HG03103 (cell line): ENCODE measurements at regions not wholly inside any gene's neighbourhood (a gene's known extent, or its start where the extent isn't known, plus 50 kb on each side); places are given as distances from the start of the nearest gene placed in this dataset.
"Not testable (repeated sequence)": the region's sequence is repeated elsewhere in the genome, so short reads cannot be mapped to it uniquely, and the experiment has no call there.

ENCODE experiments used
- ATAC-seq: cut with Tn5 transposase; IDR thresholded peaks from one replicate; pipeline ENCODE4 v1.9.1; 2021; ENCODE audit warnings: low read depth; ENCODE audit not compliant: unreplicated experiment

- ATAC-seq = no peak
Observed at GRCh38 chr6:19892260-19892659, 55.1 kb downstream of the ID4 start.

GRCh38 chr6:19895866-19896692 is 58.9 kb downstream of the ID4 start:
- no peak for ATAC-seq

GRCh38 chr6:19896693-19897010 is 59.5 kb downstream of the ID4 start:
- ATAC-seq = no peak

GRCh38 chr6:19898141-19898740 is 61.1 kb downstream of the ID4 start:
- no peak for ATAC-seq

GRCh38 chr6:19902201-19902600 is 65.0 kb downstream of the ID4 start:
- no peak for ATAC-seq

- not testable (repeated sequence) for ATAC-seq
Observed at GRCh38 chr6:19904408-19904807, 67.2 kb downstream of the ID4 start.

GRCh38 chr6:19905584-19905983 is 68.4 kb downstream of the ID4 start:
- ATAC-seq = no peak

- no peak for ATAC-seq
Observed at GRCh38 chr6:19906171-19906570, 69.0 kb downstream of the ID4 start.

- ATAC-seq = no peak
Observed at GRCh38 chr6:19911223-19911622, 74.1 kb downstream of the ID4 start.

GRCh38 chr6:19918436-19918835 is 81.3 kb downstream of the ID4 start:
- no peak for ATAC-seq

GRCh38 chr6:19921786-19922185 is 84.6 kb downstream of the ID4 start:
- ATAC-seq = no peak

- ATAC-seq = no peak
Observed at GRCh38 chr6:19925533-19925932, 88.4 kb downstream of the ID4 start.

GRCh38 chr6:19928461-19928860 is 91.3 kb downstream of the ID4 start:
- ATAC-seq = no peak

GRCh38 chr6:19929312-19929711 is 92.1 kb downstream of the ID4 start:
- ATAC-seq = no peak

- no peak for ATAC-seq
Observed at GRCh38 chr6:19934996-19935591, 97.9 kb downstream of the ID4 start.

- ATAC-seq = not testable (repeated sequence)
Observed at GRCh38 chr6:19939321-19939720, 102.2 kb downstream of the ID4 start.

GRCh38 chr6:19939926-19940325 is 102.8 kb downstream of the ID4 start:
- ATAC-seq = not testable (repeated sequence)

GRCh38 chr6:19943042-19943441 is 105.9 kb downstream of the ID4 start:
- ATAC-seq = no peak

- no peak for ATAC-seq
Observed at GRCh38 chr6:19945843-19946358, 108.7 kb downstream of the ID4 start.

GRCh38 chr6:19949155-19949554 is 112.0 kb downstream of the ID4 start:
- no peak for ATAC-seq

GRCh38 chr6:19964115-19964514 is 126.9 kb downstream of the ID4 start:
- no peak for ATAC-seq

GRCh38 chr6:19968201-19968600 is 131.0 kb downstream of the ID4 start:
- no peak for ATAC-seq
